ENCODE measurements at regions not wholly inside any gene's neighbourhood (a gene's known extent, or its start where the extent isn't known, plus 50 kb on each side); places are given as distances from the start of the nearest gene placed in this dataset.

DNA sequence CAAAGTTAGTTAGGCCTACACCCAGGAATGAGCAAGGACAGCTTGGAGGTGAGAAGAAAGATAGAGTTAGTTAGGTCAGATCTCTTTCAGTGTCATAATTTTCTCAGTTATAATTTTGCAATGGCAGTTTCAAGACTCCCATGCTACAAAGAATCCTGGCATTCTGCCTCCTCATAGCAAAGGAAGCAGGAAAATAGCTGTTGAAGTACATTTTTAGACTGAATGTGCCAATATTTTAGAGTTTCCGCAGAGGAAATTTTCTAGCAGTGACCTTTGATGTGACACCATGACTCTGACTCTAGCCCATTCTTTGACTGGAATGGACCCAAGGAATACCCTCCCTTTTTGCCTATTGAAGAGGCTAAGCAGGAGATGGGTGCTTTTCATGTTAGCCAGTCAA lies 371.7 kb downstream of the PIK3C3 start:
- TF ChIP-seq, protein P1, sequence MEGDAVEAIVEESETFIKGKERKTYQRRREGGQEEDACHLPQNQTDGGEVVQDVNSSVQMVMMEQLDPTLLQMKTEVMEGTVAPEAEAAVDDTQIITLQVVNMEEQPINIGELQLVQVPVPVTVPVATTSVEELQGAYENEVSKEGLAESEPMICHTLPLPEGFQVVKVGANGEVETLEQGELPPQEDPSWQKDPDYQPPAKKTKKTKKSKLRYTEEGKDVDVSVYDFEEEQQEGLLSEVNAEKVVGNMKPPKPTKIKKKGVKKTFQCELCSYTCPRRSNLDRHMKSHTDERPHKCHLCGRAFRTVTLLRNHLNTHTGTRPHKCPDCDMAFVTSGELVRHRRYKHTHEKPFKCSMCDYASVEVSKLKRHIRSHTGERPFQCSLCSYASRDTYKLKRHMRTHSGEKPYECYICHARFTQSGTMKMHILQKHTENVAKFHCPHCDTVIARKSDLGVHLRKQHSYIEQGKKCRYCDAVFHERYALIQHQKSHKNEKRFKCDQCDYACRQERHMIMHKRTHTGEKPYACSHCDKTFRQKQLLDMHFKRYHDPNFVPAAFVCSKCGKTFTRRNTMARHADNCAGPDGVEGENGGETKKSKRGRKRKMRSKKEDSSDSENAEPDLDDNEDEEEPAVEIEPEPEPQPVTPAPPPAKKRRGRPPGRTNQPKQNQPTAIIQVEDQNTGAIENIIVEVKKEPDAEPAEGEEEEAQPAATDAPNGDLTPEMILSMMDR (IDR thresholded peaks at IDR 0.05; ENCODE audit: poor library complexity, severe bottlenecking): no peak
- H3K4me1 ChIP-seq (ENCODE audit: insufficient read depth, poor library complexity, severe bottlenecking): no peaks in the 10 kb centered on the region
- H3K4me3 ChIP-seq (ENCODE audit: severe bottlenecking): no peak overlapping the region
- ATAC-seq (ENCODE audit: low read depth) (no peak), DNase-seq (ENCODE audit: low spot score) (no peak)
- no peak overlapping the region for H3K27ac ChIP-seq (ENCODE audit: poor library complexity, severe bottlenecking)
- no peaks in the 10 kb centered on the region for H3K36me3 ChIP-seq (ENCODE audit: low read depth)
- H3K27me3 ChIP-seq (ENCODE audit: insufficient read depth, poor library complexity, severe bottlenecking): no peaks in the 10 kb centered on the region
- H3K9me3 ChIP-seq (ENCODE audit: severe bottlenecking): no peaks in the 10 kb centered on the region

DNA sequence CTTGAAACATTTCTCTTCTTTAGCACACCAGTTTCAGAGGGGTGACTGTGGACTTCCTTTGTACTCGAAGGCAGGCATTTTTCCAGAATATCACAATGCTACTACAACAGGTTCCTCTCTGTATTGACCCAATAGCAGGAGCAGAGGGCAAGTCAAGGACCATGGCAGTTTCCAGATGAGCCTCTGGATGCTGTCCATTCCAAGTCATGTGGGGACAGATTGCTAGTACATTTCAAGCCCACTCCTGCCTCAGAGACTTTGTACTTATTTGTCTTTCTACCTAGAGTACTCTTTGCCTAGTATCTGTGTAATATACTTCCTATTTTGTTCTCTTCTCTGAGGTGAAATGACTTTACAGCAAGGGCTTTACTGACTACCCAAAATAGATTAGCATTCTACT lies 373.9 kb downstream of the PIK3C3 start:
- H3K4me1 ChIP-seq (ENCODE audit: insufficient read depth, poor library complexity, severe bottlenecking): no peaks in the 10 kb centered on the region
- H3K4me3 ChIP-seq (ENCODE audit: severe bottlenecking): no peak overlapping the region
- H3K9me3 ChIP-seq (ENCODE audit: severe bottlenecking): no peaks in the 10 kb centered on the region
- no peaks in the 10 kb centered on the region for H3K36me3 ChIP-seq (ENCODE audit: low read depth)
- ATAC-seq (ENCODE audit: low read depth) (no peak), DNase-seq (ENCODE audit: low spot score) (no peak)
- H3K27me3 ChIP-seq (ENCODE audit: insufficient read depth, poor library complexity, severe bottlenecking): no peaks in the 10 kb centered on the region
- TF ChIP-seq, protein P1 (IDR thresholded peaks at IDR 0.05; ENCODE audit: poor library complexity, severe bottlenecking): no peak
- no peak overlapping the region for H3K27ac ChIP-seq (ENCODE audit: poor library complexity, severe bottlenecking)

DNA sequence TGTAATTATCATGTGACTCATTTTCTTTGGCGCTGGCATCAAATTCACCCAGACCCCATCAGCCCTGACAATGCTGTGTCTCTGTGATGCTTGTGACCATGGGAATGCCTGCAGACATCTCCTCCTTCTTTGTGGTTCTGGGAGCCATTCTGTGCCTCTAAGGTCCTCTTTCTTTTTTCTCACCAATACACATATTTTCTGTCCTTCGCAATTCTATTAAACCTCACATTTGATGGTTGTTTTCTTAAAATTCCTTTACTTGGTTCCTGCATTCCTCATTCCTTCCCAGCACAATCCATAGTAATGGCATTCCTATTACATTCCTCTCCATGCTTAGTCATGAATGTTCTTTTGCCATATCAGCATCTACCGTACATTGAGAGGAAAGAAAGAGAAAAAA lies 375.3 kb downstream of the PIK3C3 start:
- TF ChIP-seq, protein P1 (IDR thresholded peaks at IDR 0.05; ENCODE audit: poor library complexity, severe bottlenecking): no peak
- ATAC-seq (ENCODE audit: low read depth) (no peak), DNase-seq (ENCODE audit: low spot score) (no peak)
- no peaks in the 10 kb centered on the region for H3K36me3 ChIP-seq (ENCODE audit: low read depth)
- no peak overlapping the region for H3K27ac ChIP-seq (ENCODE audit: poor library complexity, severe bottlenecking)
- H3K27me3 ChIP-seq (ENCODE audit: insufficient read depth, poor library complexity, severe bottlenecking): no peaks in the 10 kb centered on the region
- H3K4me3 ChIP-seq (ENCODE audit: severe bottlenecking): no peak overlapping the region
- no peaks in the 10 kb centered on the region for H3K4me1 ChIP-seq (ENCODE audit: insufficient read depth, poor library complexity, severe bottlenecking)
- H3K9me3 ChIP-seq (ENCODE audit: severe bottlenecking): no peaks in the 10 kb centered on the region

DNA sequence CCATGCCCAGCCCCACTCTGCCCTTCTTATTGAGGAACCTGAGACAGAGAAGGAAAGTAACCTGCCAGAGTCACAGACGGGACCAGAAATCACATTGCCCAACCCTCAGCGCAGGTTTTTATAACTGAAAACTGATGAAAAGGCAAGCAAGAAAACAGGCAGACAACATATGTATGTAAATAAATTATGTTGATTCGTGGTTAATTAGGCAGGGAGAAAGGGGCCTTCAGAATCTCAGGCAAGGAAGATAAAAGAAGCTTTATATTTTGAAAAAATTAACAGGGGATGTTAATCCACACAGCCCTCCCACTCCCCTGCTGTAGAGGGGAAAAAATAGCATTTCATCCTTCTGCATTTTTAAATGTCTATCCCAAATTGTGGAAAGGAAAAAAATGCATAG lies 378.5 kb downstream of the PIK3C3 start:
- Histone ChIP-seq H3K27ac (ENCODE audit: poor library complexity, severe bottlenecking) (no peak overlapping the region), H3K4me3 (ENCODE audit: severe bottlenecking) (no peak overlapping the region), H3K36me3 (ENCODE audit: low read depth) (no peaks in the 10 kb centered on the region), H3K9me3 (ENCODE audit: severe bottlenecking) (no peaks in the 10 kb centered on the region), H3K4me1 (ENCODE audit: insufficient read depth, poor library complexity, severe bottlenecking) (no peaks in the 10 kb centered on the region), H3K27me3 (ENCODE audit: insufficient read depth, poor library complexity, severe bottlenecking) (no peaks in the 10 kb centered on the region)
- ATAC-seq (ENCODE audit: low read depth): no peak
- TF ChIP-seq, protein P1 (IDR thresholded peaks at IDR 0.05; ENCODE audit: poor library complexity, severe bottlenecking): no peak
- DNase-seq (ENCODE audit: low spot score): no peak

DNA sequence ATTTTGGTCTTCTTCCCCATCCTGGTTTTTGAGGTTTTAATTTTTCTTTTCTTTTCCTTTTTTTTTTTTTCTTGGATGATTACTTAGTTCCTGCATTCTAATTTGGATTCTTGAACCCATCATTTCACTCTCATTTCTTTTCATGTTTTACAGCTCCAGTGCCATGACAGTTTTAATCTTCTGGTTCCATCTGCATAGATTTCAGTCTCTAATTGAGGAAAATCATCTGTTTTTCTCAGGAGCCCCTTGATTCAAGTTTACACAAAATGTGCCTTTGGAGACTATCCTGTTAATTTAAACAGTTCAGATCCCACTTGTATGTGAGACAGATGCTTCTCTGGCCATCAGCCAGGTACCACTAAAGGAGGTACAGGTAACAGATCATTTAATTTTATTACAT lies 379.9 kb downstream of the PIK3C3 start:
- H3K4me1 ChIP-seq (ENCODE audit: insufficient read depth, poor library complexity, severe bottlenecking): no peaks in the 10 kb centered on the region
- H3K9me3 ChIP-seq (ENCODE audit: severe bottlenecking): no peaks in the 10 kb centered on the region
- ATAC-seq (ENCODE audit: low read depth) (no peak), DNase-seq (ENCODE audit: low spot score) (no peak)
- no peaks in the 10 kb centered on the region for H3K27me3 ChIP-seq (ENCODE audit: insufficient read depth, poor library complexity, severe bottlenecking)
- no peak overlapping the region for H3K27ac ChIP-seq (ENCODE audit: poor library complexity, severe bottlenecking)
- no peaks in the 10 kb centered on the region for H3K36me3 ChIP-seq (ENCODE audit: low read depth)
- TF ChIP-seq, protein P1 (IDR thresholded peaks at IDR 0.05; ENCODE audit: poor library complexity, severe bottlenecking): no peak
- no peak overlapping the region for H3K4me3 ChIP-seq (ENCODE audit: severe bottlenecking)
